ENCODE measurements at regions not wholly inside any gene's neighbourhood (a gene's known extent, or its start where the extent isn't known, plus 50 kb on each side); places are given as distances from the start of the nearest gene placed in this dataset.

DNA sequence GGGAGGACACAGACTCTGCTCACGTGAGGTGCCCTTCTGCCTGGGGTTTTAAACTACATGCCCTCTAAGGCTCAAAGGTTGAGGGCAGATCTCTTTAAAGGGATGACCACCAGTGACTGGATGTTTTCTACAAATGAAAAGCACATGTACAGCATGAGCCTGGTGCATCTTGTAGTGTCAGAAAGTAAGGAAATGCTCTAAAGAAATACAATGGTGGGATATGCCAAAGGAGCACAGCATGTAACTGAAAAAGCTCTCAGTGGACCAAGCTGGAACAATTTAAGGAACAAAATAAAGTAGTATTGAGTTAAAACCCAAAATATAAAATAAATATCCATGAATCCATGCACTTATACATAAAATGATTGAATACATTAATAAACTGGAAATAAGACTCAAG is 78.3 kb upstream of the SEMA6D start:
- TF ChIP-seq, protein P1, sequence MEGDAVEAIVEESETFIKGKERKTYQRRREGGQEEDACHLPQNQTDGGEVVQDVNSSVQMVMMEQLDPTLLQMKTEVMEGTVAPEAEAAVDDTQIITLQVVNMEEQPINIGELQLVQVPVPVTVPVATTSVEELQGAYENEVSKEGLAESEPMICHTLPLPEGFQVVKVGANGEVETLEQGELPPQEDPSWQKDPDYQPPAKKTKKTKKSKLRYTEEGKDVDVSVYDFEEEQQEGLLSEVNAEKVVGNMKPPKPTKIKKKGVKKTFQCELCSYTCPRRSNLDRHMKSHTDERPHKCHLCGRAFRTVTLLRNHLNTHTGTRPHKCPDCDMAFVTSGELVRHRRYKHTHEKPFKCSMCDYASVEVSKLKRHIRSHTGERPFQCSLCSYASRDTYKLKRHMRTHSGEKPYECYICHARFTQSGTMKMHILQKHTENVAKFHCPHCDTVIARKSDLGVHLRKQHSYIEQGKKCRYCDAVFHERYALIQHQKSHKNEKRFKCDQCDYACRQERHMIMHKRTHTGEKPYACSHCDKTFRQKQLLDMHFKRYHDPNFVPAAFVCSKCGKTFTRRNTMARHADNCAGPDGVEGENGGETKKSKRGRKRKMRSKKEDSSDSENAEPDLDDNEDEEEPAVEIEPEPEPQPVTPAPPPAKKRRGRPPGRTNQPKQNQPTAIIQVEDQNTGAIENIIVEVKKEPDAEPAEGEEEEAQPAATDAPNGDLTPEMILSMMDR (IDR thresholded peaks at IDR 0.05 in 2 of 3, conservative IDR thresholded peaks at IDR 0.05 in 1 of 3; ENCODE audit: borderline replicate concordance in 1 of 3, insufficient read depth in 1 of 3, low read depth in 2 of 3, low read length in 2 of 3) = no peak
- TF ChIP-seq POLR2A (IDR thresholded peaks at IDR 0.05; ENCODE audit: borderline replicate concordance, extremely low read depth, insufficient read depth, insufficient read length) = no peak
- no peak for TF ChIP-seq EZH2phosphoT487 (IDR thresholded peaks at IDR 0.05; ENCODE audit: borderline replicate concordance)
- TF ChIP-seq, protein P2, sequence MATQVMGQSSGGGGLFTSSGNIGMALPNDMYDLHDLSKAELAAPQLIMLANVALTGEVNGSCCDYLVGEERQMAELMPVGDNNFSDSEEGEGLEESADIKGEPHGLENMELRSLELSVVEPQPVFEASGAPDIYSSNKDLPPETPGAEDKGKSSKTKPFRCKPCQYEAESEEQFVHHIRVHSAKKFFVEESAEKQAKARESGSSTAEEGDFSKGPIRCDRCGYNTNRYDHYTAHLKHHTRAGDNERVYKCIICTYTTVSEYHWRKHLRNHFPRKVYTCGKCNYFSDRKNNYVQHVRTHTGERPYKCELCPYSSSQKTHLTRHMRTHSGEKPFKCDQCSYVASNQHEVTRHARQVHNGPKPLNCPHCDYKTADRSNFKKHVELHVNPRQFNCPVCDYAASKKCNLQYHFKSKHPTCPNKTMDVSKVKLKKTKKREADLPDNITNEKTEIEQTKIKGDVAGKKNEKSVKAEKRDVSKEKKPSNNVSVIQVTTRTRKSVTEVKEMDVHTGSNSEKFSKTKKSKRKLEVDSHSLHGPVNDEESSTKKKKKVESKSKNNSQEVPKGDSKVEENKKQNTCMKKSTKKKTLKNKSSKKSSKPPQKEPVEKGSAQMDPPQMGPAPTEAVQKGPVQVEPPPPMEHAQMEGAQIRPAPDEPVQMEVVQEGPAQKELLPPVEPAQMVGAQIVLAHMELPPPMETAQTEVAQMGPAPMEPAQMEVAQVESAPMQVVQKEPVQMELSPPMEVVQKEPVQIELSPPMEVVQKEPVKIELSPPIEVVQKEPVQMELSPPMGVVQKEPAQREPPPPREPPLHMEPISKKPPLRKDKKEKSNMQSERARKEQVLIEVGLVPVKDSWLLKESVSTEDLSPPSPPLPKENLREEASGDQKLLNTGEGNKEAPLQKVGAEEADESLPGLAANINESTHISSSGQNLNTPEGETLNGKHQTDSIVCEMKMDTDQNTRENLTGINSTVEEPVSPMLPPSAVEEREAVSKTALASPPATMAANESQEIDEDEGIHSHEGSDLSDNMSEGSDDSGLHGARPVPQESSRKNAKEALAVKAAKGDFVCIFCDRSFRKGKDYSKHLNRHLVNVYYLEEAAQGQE (IDR thresholded peaks at IDR 0.05; ENCODE audit: low read depth) = no peak
- no peak for TF ChIP-seq EZH2 (IDR thresholded peaks at IDR 0.05)
- TF ChIP-seq RAD21 (IDR thresholded peaks at IDR 0.05; ENCODE audit: low read depth) = no peak
- TF ChIP-seq CEBPB (IDR thresholded peaks at IDR 0.05; ENCODE audit: low read depth) = no peak
- TF ChIP-seq JUND (IDR thresholded peaks at IDR 0.05) = no peak

Data from HCT116 (cell line).